WI38 (cell line): ENCODE measurements at regions not wholly inside any gene's neighbourhood (a gene's known extent, or its start where the extent isn't known, plus 50 kb on each side); places are given as distances from the start of the nearest gene placed in this dataset.

Experiments
- H3K4me3 ChIP-seq: 2 replicates; pipeline ENCODE4 v1.5.1; 2011; ENCODE audit warnings: low read depth, mild to moderate bottlenecking, control low read depth, low read length
- CTCF ChIP-seq: IDR thresholded peaks from 2 replicates; pipeline ENCODE4 v1.5.1; 2012; ENCODE audit warnings: low read depth, mild to moderate bottlenecking, control low read depth, low read length

- H3K4me3 ChIP-seq, result no peak overlapping the region
- no peak for TF ChIP-seq CTCF
These were observed 238.5 kb upstream of the PGRMC2 start for GRCh38 chr4:128525992-128526630.

GRCh38 chr4:128525387-128525786 lies 237.8 kb upstream of the PGRMC2 start:
- no peak for TF ChIP-seq CTCF
- H3K4me3 ChIP-seq, result no peak overlapping the region

- H3K4me3 ChIP-seq, result no peak overlapping the region
- no peak for TF ChIP-seq CTCF
These were observed 236.7 kb upstream of the PGRMC2 start for GRCh38 chr4:128524311-128524710.

- no peak overlapping the region for H3K4me3 ChIP-seq
- TF ChIP-seq CTCF, result no peak
These were observed 234.1 kb upstream of the PGRMC2 start for GRCh38 chr4:128521648-128522111.

GRCh38 chr4:128521156-128521555 lies 233.5 kb upstream of the PGRMC2 start:
- H3K4me3 ChIP-seq, result no peak overlapping the region
- no peak for TF ChIP-seq CTCF

- no peak for TF ChIP-seq CTCF
- no peak overlapping the region for H3K4me3 ChIP-seq
These were observed 231.7 kb upstream of the PGRMC2 start for GRCh38 chr4:128519163-128519830.

- H3K4me3 ChIP-seq, result no peak overlapping the region
- no peak for TF ChIP-seq CTCF
These were observed 230.3 kb upstream of the PGRMC2 start for GRCh38 chr4:128517739-128518510.
